ENCODE measurements at regions not wholly inside any gene's neighbourhood (a gene's known extent, or its start where the extent isn't known, plus 50 kb on each side); places are given as distances from the start of the nearest gene placed in this dataset.

GRCh38 chr4:79211490-79211889, 114.4 kb downstream of the NAA11 start:
- Histone ChIP-seq H3K9ac (ENCODE audit: insufficient read depth in 1 of 2, low read length in 2 of 2) (no peak overlapping the region), H3K27me3 (ENCODE audit: control insufficient read depth in 3 of 3, insufficient read depth in 3 of 3, low read length in 2 of 3) (no peaks in the 10 kb centered on the region), H3K9me3 (ENCODE audit: control insufficient read depth in 4 of 4, insufficient read depth in 3 of 4, low read length in 3 of 4) (peaks cover 0 to 3% (median 0%) of the 10 kb centered on the region in 4 donors), H3K36me3 (ENCODE audit: control insufficient read depth in 4 of 4, insufficient read depth in 4 of 4, low read length in 4 of 4) (no peaks in the 10 kb centered on the region), H3K4me3 (no peak overlapping the region), H3K27ac (ENCODE audit: low read depth in 1 of 2, low read length in 1 of 2) (no peak overlapping the region), H3K4me1 (ENCODE audit: control insufficient read depth in 5 of 5, insufficient read depth in 5 of 5, low read length in 5 of 5) (no peaks in the 10 kb centered on the region)
- no peak for DNase-seq
- ATAC-seq (ENCODE audit: insufficient read depth, low FRiP score): no peak
- TF ChIP-seq CTCF (IDR thresholded peaks at IDR 0.05; ENCODE audit: control extremely low read depth, extremely low read depth): no peak
- WGBS, 2 donors: 86 to 89% methylated on average over 3 of the region's 3 CpGs

GRCh38 chr4:79210636-79211049, 115.2 kb downstream of the NAA11 start:
- Histone ChIP-seq H3K36me3 (ENCODE audit: control insufficient read depth in 4 of 4, insufficient read depth in 4 of 4, low read length in 4 of 4) (no peaks in the 10 kb centered on the region), H3K27ac (ENCODE audit: low read depth in 1 of 2, low read length in 1 of 2) (no peak overlapping the region), H3K4me1 (ENCODE audit: control insufficient read depth in 5 of 5, insufficient read depth in 5 of 5, low read length in 5 of 5) (no peaks in the 10 kb centered on the region), H3K4me3 (no peak overlapping the region), H3K27me3 (ENCODE audit: control insufficient read depth in 3 of 3, insufficient read depth in 3 of 3, low read length in 2 of 3) (no peaks in the 10 kb centered on the region), H3K9ac (ENCODE audit: insufficient read depth in 1 of 2, low read length in 2 of 2) (no peak overlapping the region), H3K9me3 (ENCODE audit: control insufficient read depth in 4 of 4, insufficient read depth in 3 of 4, low read length in 3 of 4) (peaks cover 0 to 5% (median 0%) of the 10 kb centered on the region in 4 donors)
- 86 to 90% methylated on average over 7 of the region's 7 CpGs for WGBS, 2 donors
- TF ChIP-seq CTCF (IDR thresholded peaks at IDR 0.05; ENCODE audit: control extremely low read depth, extremely low read depth): no peak
- no peak for DNase-seq
- no peak for ATAC-seq (ENCODE audit: insufficient read depth, low FRiP score)

- DNase-seq (no peak), ATAC-seq (ENCODE audit: insufficient read depth, low FRiP score) (no peak)
- no peak for TF ChIP-seq CTCF (IDR thresholded peaks at IDR 0.05; ENCODE audit: control extremely low read depth, extremely low read depth)
- 45 to 68% methylated on average over 14 of the region's 14 CpGs for WGBS, 2 donors
- no peak overlapping the region for H3K4me3 ChIP-seq
- H3K4me1 ChIP-seq (ENCODE audit: control insufficient read depth in 5 of 5, insufficient read depth in 5 of 5, low read length in 5 of 5): no peaks in the 10 kb centered on the region
- no peaks in the 10 kb centered on the region for H3K27me3 ChIP-seq (ENCODE audit: control insufficient read depth in 3 of 3, insufficient read depth in 3 of 3, low read length in 2 of 3)
- H3K9ac ChIP-seq (ENCODE audit: insufficient read depth in 1 of 2, low read length in 2 of 2): no peak overlapping the region
- H3K27ac ChIP-seq (ENCODE audit: low read depth in 1 of 2, low read length in 1 of 2): no peak overlapping the region
- no peaks in the 10 kb centered on the region for H3K36me3 ChIP-seq (ENCODE audit: control insufficient read depth in 4 of 4, insufficient read depth in 4 of 4, low read length in 4 of 4)
- peaks cover 0 to 5% (median 0%) of the 10 kb centered on the region in 4 donors for H3K9me3 ChIP-seq (ENCODE audit: control insufficient read depth in 4 of 4, insufficient read depth in 3 of 4, low read length in 3 of 4)
Measured at GRCh38 chr4:79209822-79210635, 115.8 kb downstream of the NAA11 start.

Measured in lung (tissue), 11 donors.